Mesenteric fat pad (tissue), 1 donor: ENCODE measurements at regions not wholly inside any gene's neighbourhood (a gene's known extent, or its start where the extent isn't known, plus 50 kb on each side); places are given as distances from the start of the nearest gene placed in this dataset.
A peak's percentile ranks its signal among the peaks of the same experiment; 100 is the strongest.
"Not testable (repeated sequence)": the region's sequence is repeated elsewhere in the genome, so short reads cannot be mapped to it uniquely, and the experiment has no call there.

Experiments used
- DNase-seq: peaks from one replicate; pipeline ENCODE4 v3.0.0-alpha.2; 2020; ENCODE audit warnings: low spot score
- donor health status: DM: yes; HTN: yes; CAD: no.

DNA sequence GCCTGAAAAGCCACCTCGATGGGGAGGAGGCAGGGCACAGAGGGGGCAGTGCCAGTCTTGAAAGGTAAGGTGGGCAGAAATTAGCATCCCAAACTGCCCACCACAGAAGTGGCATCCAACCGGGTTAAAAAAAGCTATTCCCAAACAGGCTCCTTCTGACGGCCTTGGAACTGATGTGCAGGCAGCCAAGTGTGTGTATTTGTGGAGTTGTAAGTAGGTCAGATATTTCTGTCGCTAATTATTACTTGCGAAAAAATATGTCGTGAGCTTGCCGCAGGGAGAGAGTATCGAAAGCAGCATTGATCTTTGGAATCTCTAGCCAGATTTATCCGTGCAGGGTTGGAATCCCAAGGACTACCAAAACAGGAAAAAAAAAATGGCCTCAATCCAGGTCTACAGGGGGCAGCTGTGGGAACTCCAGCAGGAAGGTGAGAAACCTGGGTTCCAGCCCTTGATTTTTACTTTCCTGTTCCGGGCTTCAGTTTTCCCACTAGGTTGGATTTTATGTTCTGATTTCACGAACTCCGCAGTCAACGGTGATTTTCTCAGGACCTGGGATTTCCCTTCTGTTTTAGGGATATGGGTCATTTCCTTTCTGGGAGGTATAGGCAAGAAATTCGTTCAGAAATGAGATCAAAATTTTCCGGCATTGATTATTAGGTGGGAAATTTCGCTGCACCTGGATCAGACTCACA is 200.8 kb downstream of the RGS3 start:
- DNase-seq, result peak; percentile 59

GRCh38 chr9:113665064-113665463 is 201.5 kb downstream of the RGS3 start:
- DNase-seq, result peak; percentile 4

GRCh38 chr9:113665756-113666155 is 202.2 kb downstream of the RGS3 start:
- peak; percentile 69 for DNase-seq

GRCh38 chr9:113668061-113668460 is 204.5 kb downstream of the RGS3 start:
- DNase-seq, result no peak

DNA sequence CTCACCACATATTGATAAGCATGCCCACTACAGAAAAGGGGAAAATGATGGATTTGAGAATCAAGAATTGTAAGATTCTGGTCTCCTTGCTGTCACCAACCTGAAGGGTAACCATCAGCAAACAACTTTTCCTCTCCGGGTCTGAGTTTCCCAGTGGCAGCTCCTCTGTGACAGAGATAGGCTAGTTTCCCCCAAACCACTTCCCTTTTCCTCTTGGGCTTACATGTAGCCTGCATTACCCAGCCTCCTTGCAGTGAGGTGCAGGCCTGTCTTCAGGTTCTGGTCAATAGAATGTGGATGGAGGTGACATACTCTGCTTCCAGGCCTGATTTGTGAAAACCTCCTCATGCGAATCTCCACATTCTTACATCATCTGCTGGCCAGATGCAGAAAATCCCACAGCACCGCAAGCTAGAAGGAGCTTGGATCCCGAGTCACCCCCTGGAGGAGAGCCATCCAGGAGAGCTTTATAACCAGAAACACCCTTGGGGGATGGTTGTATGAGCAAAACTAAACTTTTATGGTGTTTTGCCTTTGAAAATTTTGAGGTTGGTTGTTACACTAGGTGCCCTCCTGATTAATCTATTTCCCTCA is 206.1 kb downstream of the RGS3 start:
- no peak for DNase-seq

DNA sequence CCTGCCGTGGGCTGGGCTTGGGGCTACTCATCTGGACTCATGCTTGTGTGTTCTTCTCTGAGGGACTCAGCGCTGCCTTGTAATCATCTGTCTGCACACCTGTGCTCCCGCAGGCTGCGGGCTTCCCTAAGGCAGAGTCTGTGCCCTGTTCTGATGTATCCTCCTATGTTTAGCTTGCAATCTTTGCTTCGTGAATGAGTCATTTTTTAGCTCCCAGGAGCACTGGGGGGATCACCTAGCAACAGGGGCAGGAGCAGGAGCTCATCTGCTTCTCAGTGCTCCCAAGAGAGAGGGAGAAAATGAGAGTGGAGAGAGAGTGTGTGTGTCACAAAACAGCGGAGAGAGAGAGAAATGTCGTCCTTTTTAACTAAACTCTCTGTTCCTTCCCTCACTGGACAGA is 202.4 kb upstream of the ZNF618 start:
- no peak for DNase-seq

DNA sequence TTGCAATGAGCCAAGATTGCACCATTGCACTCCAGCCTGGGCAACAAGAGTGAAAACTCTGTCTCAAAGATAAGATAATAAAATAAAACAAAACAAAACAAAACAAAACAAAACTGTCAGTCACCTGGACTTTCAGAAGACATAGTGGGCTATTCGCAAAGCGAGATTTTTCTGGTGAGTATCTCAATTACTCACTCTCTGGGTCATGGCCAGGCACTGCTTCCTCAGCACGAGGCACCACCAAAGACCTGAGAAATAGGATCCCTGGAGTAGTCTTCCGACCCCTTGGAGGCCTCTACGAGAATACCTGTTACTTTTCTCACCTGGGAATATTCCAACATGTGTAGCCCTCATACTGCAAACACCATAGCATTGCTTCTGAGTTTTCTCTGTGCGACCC is 201.7 kb upstream of the ZNF618 start:
- DNase-seq, result no peak

- DNase-seq, result no peak
Measured at GRCh38 chr9:113675475-113675941, 200.6 kb upstream of the ZNF618 start.

- no peak for DNase-seq
Measured at GRCh38 chr9:113677057-113677456, 199.1 kb upstream of the ZNF618 start.

- DNase-seq, result no peak
Measured at GRCh38 chr9:113677569-113677968, 198.5 kb upstream of the ZNF618 start.

DNA sequence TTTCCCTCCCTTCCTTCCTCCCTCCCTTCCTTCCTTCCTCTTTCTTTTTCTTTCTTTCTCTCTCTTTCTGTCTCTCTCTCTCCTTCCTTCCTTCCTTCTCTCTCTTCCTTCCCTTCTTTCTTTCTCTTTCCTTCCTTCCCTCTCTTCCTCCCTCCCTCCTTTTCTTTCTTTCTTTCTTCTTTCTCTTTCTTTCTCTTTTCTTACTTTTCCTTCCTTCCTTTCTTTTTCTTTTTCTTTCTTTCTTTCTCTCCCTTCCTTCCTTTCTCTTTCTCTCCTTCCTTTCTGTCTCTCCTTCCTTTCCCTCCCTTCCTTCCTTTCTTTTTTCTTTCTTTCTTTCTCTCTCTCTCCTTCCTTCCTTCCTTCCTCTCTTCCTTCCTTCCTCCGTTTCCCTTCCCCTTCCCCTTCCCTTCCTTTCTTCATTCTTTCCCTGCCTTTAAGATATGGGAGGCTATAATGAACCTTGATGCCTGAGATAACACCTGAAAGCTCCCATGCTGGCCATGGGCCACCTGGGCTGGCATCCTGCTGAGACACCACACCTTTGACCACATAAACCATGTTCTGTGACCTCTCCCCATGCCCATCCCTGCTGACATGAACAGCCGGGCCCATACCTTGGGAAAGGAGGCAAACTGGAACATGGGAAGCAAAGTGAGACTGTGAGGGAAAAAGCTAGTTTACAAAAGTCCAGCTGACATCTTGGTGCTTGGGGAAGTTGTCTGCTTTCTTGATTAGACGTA is 197.8 kb upstream of the ZNF618 start:
- no peak for DNase-seq

- no peak for DNase-seq
Measured at GRCh38 chr9:113678859-113679256, 197.3 kb upstream of the ZNF618 start.

DNA sequence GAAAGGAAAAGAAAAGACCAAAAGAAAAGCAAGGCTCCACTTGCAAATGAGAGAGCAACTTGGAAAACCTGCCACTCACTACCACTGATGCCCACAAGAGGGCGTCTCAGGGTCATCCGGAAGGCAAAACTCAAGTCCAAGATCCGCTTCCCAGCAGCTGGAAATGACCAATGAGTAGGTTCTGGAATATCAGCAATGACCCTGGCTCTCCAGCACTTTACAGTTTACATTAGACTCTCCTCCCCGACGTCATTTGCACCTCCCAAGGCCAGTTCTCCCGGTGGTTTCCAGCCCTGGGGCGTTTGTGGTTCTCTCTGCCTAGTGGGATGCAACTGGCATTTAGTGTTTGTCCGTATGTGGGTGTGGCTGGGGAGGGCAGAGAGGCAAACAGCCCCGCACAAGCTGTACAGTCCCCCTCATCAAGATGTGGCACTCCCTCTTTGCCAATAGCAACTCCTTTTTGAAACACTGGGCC is 193.8 kb upstream of the ZNF618 start:
- DNase-seq, result no peak

- not testable (repeated sequence) for DNase-seq
Measured at GRCh38 chr9:113685636-113686035, 190.5 kb upstream of the ZNF618 start.

DNA sequence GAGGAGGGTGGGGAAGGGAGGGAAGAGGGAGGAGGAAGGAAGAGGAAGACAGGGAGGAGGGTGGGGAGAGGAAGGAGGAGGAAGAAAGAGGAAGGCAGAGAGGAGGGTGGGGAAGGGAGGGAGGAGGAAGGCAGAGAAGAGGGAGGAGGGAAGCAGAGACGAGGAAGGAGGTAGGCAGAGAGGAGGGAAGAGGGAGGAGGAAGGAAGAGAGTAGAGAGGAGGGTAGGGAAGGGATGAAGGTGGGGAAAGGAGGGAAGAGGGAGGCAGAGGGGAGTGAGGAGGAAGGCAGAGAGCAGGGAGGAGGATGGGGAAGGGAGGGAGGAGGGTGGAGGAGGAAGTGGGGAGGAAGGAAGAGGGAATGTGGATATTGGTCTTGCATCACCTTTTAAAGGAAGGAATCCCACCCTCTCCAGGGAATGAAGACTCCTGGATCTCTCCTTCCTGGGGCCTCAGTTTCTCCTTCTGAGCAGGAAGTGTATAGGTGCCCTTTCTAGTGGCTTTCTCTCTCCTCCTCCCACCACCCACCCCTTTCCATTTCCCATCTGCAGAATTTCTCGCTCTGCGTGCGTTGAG is 188.9 kb upstream of the ZNF618 start:
- DNase-seq, result no peak

GRCh38 chr9:113687680-113688371 is 188.3 kb upstream of the ZNF618 start:
- no peak for DNase-seq

- DNase-seq, result no peak
Measured at GRCh38 chr9:113690055-113690740, 185.9 kb upstream of the ZNF618 start.

- DNase-seq, result no peak
Measured at GRCh38 chr9:113692256-113692655, 183.9 kb upstream of the ZNF618 start.

GRCh38 chr9:113694912-113695311 is 181.2 kb upstream of the ZNF618 start:
- DNase-seq, result no peak

DNA sequence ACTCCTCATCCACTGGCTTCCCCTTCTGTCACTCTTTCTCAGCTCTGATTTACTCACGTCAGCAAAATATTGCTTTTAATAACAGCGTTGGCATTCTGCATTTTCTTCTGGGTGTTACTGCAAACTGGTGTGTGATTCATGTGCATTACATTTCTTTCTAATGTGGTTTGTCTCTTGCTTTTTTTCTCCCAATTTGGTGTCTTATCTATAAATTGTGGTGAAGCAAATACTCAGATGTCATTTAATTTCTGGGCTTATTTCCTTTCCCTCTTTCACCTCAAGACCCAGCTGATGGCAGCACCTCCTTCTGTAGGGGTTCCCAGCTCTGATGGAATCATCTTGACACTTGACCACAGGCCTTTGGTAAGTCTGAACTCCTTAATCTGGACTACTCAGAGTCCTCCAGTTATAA is 180.7 kb upstream of the ZNF618 start:
- DNase-seq, result no peak

DNA sequence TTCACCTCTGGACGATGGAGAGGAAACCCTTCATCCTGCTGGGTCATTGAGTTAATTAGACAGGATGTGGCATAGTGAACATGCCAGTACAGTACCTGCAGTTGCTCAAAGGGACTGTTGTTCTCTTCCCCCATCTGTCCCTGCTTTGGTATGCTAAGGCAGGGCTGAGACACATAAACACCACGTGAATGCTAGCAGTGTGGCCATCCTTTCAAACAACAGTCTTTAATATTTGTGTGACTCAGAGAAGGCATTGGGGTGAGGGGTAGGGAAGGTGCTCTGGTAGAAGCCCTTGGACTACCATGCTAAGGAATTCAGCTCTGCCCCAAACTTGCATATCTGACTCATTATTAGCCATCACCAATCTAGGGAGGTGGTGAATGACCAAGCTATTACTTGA is 180.2 kb upstream of the ZNF618 start:
- no peak for DNase-seq
